ENCODE measurements at regions not wholly inside any gene's neighbourhood (a gene's known extent, or its start where the extent isn't known, plus 50 kb on each side); places are given as distances from the start of the nearest gene placed in this dataset.
"Not testable (repeated sequence)": the region's sequence is repeated elsewhere in the genome, so short reads cannot be mapped to it uniquely, and the experiment has no call there.

DNA sequence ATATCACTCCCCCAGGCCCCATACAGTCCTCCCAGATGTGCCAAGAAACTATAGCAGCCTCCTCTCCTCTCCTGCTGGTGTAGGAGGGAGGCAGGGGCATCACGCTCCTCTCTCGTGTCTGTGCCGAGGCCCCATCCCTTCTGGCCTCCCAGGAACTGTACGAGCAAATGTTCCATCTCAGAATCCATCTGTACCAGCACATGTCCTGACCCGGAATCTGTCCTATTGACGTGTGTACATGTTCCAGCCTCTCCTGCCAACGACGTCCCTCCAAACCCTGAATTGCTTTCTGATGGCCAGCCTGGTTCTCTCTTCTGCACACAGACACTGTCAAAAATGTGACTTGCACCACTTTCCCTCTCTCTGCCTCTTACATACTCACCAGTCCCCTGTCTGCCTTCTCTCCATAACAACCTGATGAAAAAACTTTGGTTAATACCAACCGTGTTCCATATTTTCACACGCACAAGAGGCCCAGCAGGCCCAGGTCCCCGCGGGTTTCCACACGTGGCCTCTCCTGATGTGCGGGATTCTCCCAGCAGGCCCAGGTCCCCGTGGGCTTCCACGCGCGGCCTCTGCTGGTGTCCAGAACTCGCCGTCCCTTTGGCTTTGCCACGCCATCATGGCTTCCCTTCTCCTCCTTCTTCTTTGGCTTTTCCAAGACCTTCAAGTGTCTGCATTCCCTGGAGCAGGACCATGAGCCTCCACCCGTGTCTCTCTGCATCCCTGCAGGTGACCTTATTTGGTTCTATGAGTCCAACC lies 125.2 kb upstream of the THBS2 start:
- no peak for DNase-seq (ENCODE audit: low read depth)

- DNase-seq (ENCODE audit: low read depth): no peak
Observed at GRCh38 chr6:169376458-169376857, 122.8 kb upstream of the THBS2 start.

DNA sequence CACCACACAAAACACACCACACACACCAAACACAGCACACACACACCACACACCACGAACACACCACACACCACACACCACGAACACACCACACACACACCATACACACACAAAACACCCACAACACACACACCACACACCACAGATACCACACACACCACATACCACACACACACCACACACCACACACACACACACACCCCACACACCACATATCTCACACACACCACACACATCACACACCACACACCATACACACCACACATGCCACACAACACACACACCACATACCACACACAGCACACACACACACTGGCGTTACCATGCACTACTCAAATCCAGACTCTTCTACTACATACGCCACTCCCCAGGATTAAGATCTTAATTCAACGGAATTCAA lies 118.9 kb upstream of the THBS2 start:
- no peak for DNase-seq (ENCODE audit: low read depth)

GRCh38 chr6:169371344-169372127 lies 117.9 kb upstream of the THBS2 start:
- peak; percentile 66 for DNase-seq (ENCODE audit: low read depth)

GRCh38 chr6:169370666-169371343 lies 117.2 kb upstream of the THBS2 start:
- no peak for DNase-seq (ENCODE audit: low read depth)

DNA sequence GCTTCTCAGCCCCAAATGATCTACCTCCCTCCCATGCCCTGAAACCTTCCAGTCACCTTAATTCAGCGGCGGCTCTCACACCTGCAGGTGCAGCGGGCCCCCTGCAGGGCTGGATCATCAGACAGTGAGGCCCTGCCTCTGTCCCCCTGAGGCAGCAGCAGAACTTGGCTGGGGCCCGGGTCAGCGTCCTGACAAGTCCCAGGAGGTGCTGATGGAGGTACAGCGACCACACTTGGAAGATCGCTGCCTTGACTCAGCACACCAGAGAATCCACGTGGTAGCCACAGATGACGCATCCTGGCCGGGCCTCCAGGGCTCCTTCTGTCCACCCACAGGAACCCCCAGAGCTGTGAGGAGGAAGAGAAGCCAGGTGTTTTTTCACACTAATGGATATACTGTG lies 116.4 kb upstream of the THBS2 start:
- DNase-seq (ENCODE audit: low read depth): no peak

DNA sequence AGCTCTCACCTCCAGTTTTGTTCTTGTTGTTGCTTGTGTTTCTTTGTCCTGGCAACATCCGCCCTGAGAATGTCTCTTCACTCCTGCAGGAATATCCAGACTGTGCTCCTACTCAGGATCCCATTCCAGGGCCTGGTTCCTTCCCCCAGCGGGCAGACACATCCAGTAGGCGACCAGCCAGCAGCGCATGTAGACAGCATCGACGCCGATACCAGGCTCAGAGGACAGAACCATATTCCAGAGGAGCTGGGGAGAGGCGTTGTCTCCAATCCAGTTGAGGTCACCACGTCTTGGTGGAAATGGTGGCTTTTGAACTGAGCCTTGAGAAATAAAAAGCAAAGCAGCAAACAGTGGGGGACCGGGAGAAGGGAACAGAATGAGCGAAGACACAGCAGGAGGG lies 114.6 kb upstream of the THBS2 start:
- no peak for DNase-seq (ENCODE audit: low read depth)

GRCh38 chr6:169367507-169367906 lies 113.9 kb upstream of the THBS2 start:
- DNase-seq (ENCODE audit: low read depth): no peak

- no peak for DNase-seq (ENCODE audit: low read depth)
Observed at GRCh38 chr6:169366258-169366901, 112.7 kb upstream of the THBS2 start.

DNA sequence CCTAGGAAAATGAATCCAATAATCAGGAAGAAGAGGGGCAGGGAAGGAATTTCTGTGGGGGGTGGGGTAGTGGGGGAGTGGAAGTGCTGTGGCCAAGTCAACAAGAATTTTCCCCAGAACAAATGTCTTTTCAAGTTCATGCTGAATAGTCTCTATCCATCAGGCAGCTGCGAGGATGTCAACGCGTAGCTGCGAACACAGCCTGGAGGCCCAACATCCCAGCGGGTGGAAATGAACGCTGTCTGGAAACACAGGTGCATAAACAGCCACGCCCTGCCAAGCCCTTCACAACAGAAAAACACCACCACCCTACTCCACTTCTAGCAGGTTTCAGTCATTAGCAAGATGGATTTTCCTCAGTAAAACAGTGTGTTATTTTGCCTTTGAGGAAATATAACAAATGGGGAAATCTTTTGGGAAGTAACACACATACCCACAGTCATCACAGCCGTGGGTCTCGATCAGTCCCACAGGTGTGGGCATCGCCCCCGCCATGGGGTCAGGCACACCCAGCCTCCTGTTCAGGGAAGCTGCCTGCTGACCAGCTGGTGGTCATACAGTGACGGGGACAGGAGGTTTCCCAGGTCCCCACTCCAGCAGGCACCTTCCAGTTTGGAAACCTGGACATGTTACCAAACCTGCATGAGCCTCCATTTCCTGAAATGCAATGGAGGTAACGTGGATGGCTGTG lies 112.1 kb upstream of the THBS2 start:
- DNase-seq (ENCODE audit: low read depth): no peak

GRCh38 chr6:169363590-169363989 lies 109.9 kb upstream of the THBS2 start:
- peak; percentile 88 for DNase-seq (ENCODE audit: low read depth)

DNA sequence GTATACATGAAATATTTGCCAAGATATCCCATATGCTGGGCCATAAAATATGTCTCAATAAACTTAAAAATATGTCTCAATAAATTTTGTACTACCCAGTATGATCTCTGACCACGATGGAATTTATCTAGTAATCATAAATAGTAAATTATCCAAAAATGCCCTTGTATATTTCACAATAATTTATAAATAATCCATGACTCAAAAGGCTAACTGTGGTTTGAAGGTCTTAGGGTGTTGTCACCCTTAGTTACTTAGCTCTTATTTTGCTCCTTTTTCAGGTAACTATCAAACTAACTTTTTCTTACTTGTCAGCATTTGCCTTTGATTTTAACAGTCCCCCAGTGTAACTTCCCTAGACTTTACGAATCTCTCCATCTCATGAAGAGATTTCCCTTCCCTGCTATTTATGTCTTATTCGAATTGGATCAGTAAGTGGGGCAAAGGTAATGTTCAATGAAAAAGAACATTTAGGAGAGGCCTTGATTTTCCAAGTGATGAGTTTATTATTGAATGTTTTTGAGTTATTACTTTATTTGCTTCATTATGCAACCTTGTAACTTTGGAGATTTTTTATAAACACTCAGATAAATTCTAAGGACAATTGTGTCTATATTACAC lies 109.0 kb upstream of the THBS2 start:
- peak; percentile 16 for DNase-seq (ENCODE audit: low read depth)

GRCh38 chr6:169355001-169355400 lies 101.4 kb upstream of the THBS2 start:
- DNase-seq (ENCODE audit: low read depth): not testable (repeated sequence)

- peak; percentile 15 for DNase-seq (ENCODE audit: low read depth)
Observed at GRCh38 chr6:169345146-169345545, 91.5 kb upstream of the THBS2 start.

GRCh38 chr6:169344750-169345065 lies 91.1 kb upstream of the THBS2 start:
- peak; percentile 23 for DNase-seq (ENCODE audit: low read depth)

DNA sequence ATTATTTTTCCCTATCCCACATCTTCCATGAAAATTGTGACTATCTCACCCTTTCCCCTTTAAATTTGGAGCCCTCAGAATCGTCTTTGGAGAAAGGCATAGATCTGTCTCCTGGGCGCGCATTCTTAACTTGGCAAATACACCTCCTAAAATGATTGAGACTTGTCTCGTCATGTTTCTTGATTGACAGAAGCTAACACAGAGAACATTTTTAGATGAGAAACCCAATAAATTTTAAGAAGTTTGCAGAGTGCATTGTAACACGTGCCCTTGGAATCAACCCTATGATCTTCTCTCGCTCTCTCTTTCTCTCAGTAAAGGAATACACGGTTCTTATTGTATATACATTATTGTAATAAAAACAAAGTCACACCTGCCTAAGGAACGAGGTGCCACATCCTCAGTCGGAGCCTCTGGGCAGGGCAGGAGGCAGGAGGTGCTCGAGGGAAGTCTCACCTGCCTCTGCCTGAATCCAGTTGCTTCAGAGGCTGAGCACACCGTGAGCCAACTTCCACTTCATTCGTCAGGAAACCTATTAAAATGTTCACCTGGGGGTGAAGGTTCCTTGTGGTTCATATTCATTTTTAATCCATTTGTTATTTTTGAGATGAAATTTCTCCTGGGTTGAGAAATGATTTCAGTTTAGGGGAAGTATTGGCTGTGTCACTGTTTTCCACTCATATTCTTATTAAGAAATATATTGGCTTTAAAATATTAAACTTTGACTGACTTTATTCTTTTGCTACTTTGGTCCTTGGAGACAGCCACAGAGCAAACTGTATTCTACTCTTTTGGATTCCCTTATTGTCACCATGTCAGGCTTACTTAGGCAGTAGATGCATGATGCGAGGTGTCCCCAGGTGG lies 90.5 kb upstream of the THBS2 start:
- no peak for DNase-seq (ENCODE audit: low read depth)

GRCh38 chr6:169342710-169343109 lies 89.1 kb upstream of the THBS2 start:
- DNase-seq (ENCODE audit: low read depth): no peak

- no peak for DNase-seq (ENCODE audit: low read depth)
Observed at GRCh38 chr6:169341706-169342105, 88.1 kb upstream of the THBS2 start.

DNA sequence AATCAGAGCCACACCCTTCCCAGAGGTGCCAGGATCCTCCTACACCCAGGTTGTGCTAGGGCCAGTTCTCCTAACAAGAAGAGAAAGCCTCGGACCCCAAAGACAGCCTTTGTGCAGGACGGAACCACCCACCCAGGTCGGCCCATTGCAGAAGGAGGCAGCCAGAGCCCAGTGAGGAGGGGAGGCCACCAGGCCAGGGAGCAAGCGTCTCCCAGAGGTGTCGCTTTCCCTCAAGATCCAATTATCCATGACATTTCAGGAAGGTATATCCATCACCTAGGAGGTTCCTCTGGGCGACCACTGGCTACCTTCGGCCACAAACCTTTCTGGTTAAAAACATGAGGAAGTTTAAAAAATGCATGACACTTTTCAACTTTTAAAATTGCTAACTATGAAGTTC lies 87.4 kb upstream of the THBS2 start:
- no peak for DNase-seq (ENCODE audit: low read depth)

DNA sequence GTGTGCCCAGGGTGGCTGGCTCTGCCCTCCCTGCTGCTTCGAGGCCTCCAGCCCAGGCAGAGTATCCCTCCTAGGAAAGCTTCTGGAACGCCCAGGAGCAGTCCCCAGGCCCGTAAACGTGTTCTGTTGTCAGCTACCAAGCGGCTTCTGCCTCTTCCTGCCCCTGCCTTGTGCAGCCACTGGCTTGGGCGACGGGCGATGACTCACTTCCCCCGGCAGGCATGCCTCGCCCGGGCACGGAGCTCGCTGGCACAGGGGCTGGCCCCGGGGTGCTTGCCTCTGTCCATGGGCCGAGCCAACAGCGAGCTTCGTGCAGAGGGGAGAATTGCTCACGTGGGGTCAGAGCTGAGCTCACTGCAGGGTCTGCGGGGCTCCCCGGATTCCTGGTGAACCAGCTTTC lies 86.7 kb upstream of the THBS2 start:
- DNase-seq (ENCODE audit: low read depth): no peak

Data from EH (cell line).